ENCODE measurements at regions not wholly inside any gene's neighbourhood (a gene's known extent, or its start where the extent isn't known, plus 50 kb on each side); places are given as distances from the start of the nearest gene placed in this dataset.

- WGBS, 2 donors = 70 to 74% methylated on average over 5 of the region's 5 CpGs
- DNase-seq = no peak
- peak overlapping the region in 9 of 10 donors; percentile 13 to 89 (median 60) for H3K27ac ChIP-seq
- H3K36me3 ChIP-seq = no peaks in the 10 kb centered on the region
- ATAC-seq = no peak
- no peaks in the 10 kb centered on the region for H3K9me3 ChIP-seq
- H3K4me1 ChIP-seq = peaks cover 9 to 81% (median 66%) of the 10 kb centered on the region in 9 donors
- H3K4me3 ChIP-seq = no peak overlapping the region
- TF ChIP-seq CTCF (IDR thresholded peaks at IDR 0.05) = no peak
- no peaks in the 10 kb centered on the region for H3K27me3 ChIP-seq
- intact Hi-C loops (cut with DNase I) = loop anchor here in 4 of 10 donors (5.0 to 10.0 kb wide), 5 partner anchors 66 to 248 kb away; no protein-coding TSS in a partner anchor
These were observed 70.6 kb upstream of the SERP2 start for GRCh38 chr13:44302940-44303575.

GRCh38 chr13:44303681-44304432 lies 69.8 kb upstream of the SERP2 start:
- no peaks in the 10 kb centered on the region for H3K36me3 ChIP-seq
- no peak for TF ChIP-seq CTCF (IDR thresholded peaks at IDR 0.05)
- H3K4me1 ChIP-seq = peaks cover 9 to 86% (median 66%) of the 10 kb centered on the region in 9 donors
- ATAC-seq = peak; percentile 50 to 72 (median 68)
- no peak overlapping the region for H3K4me3 ChIP-seq
- WGBS, 2 donors = 29 to 33% methylated on average over 5 of the region's 5 CpGs
- peak; percentile 78 to 85 for DNase-seq
- intact Hi-C loops (cut with DNase I) = loop anchor here in 4 of 10 donors (5.0 to 10.0 kb wide), 5 partner anchors 67 to 249 kb away; no protein-coding TSS in a partner anchor
- H3K27me3 ChIP-seq = no peaks in the 10 kb centered on the region
- no peaks in the 10 kb centered on the region for H3K9me3 ChIP-seq
- H3K27ac ChIP-seq = peak overlapping the region in 9 of 10 donors; percentile 7 to 89 (median 60)

- Histone ChIP-seq H3K36me3 (no peaks in the 10 kb centered on the region), H3K4me3 (no peak overlapping the region), H3K27me3 (no peaks in the 10 kb centered on the region), H3K4me1 (peaks cover 9 to 91% (median 66%) of the 10 kb centered on the region in 9 donors), H3K27ac (peak overlapping the region in 6 of 10 donors; percentile 34 to 89 (median 69)), H3K9me3 (no peaks in the 10 kb centered on the region)
- DNase-seq (no peak), ATAC-seq (no peak)
- TF ChIP-seq CTCF (IDR thresholded peaks at IDR 0.05) = no peak
- intact Hi-C loops (cut with DNase I) = loop anchor here in 4 of 10 donors (5.0 to 10.0 kb wide), 5 partner anchors 67 to 250 kb away; no protein-coding TSS in a partner anchor
- 76 to 91% methylated on average over 4 of the region's 4 CpGs for WGBS, 2 donors
These were observed 69.2 kb upstream of the SERP2 start for GRCh38 chr13:44304433-44304725.

- no peak overlapping the region for H3K4me3 ChIP-seq
- no peaks in the 10 kb centered on the region for H3K27me3 ChIP-seq
- no peak for DNase-seq
- intact Hi-C loops (cut with DNase I) = loop anchor here in 6 of 10 donors (5.0 to 10.0 kb wide), 6 partner anchors 33 to 250 kb away; no protein-coding TSS in a partner anchor
- peaks cover 9 to 97% (median 65%) of the 10 kb centered on the region in 9 donors for H3K4me1 ChIP-seq
- WGBS, 2 donors = 98 to 99% methylated on average over 2 of the region's 2 CpGs
- no peaks in the 10 kb centered on the region for H3K9me3 ChIP-seq
- no peak for ATAC-seq
- no peak for TF ChIP-seq CTCF (IDR thresholded peaks at IDR 0.05)
- no peaks in the 10 kb centered on the region for H3K36me3 ChIP-seq
- peak overlapping the region in 8 of 10 donors; percentile 32 to 95 (median 89) for H3K27ac ChIP-seq
These were observed 68.3 kb upstream of the SERP2 start for GRCh38 chr13:44305286-44305685.
